Progenitor cell of endocrine pancreas (in vitro differentiated cells): ENCODE measurements at regions not wholly inside any gene's neighbourhood (a gene's known extent, or its start where the extent isn't known, plus 50 kb on each side); places are given as distances from the start of the nearest gene placed in this dataset.
A peak's percentile ranks its signal among the peaks of the same experiment; 100 is the strongest.

ENCODE experiments used
- DNase-seq: peaks from one replicate; pipeline ENCODE4 v3.0.0; 2021; ENCODE audit warnings: low spot score; ENCODE audit not compliant: unreplicated experiment
- H3K27ac Mint-ChIP-seq: 2 replicates; pipeline ENCODE4 v1.8.0; 2021; ENCODE audit warnings: mild to moderate bottlenecking, moderate library complexity, mixed read lengths
- H3K27me3 Mint-ChIP-seq: 2 replicates; pipeline ENCODE4 v1.8.0; 2021; ENCODE audit warnings: mixed read lengths
- H3K36me3 Mint-ChIP-seq: 2 replicates; pipeline ENCODE4 v1.8.0; 2022; ENCODE audit warnings: mixed read lengths; ENCODE audit not compliant: insufficient read depth
- H3K4me1 Mint-ChIP-seq: 2 replicates; pipeline ENCODE4 v1.8.0; 2021; ENCODE audit warnings: low read depth, mixed read lengths
- H3K4me3 Mint-ChIP-seq: 2 replicates; pipeline ENCODE4 v1.8.0; 2021; ENCODE audit warnings: low read depth, mild to moderate bottlenecking, moderate library complexity, mixed read lengths
- H3K9me3 Mint-ChIP-seq: 2 replicates; pipeline ENCODE4 v1.8.0; 2021; ENCODE audit warnings: low read depth, mixed read lengths
- CTCF ChIP-seq: fragments of 200-600 bp; sonication (generic); IDR thresholded peaks from one replicate; pipeline ENCODE4 v1.5.0; 2021; ENCODE audit warnings: antibody characterized with exemption, mild to moderate bottlenecking; ENCODE audit not compliant: unreplicated experiment

DNA sequence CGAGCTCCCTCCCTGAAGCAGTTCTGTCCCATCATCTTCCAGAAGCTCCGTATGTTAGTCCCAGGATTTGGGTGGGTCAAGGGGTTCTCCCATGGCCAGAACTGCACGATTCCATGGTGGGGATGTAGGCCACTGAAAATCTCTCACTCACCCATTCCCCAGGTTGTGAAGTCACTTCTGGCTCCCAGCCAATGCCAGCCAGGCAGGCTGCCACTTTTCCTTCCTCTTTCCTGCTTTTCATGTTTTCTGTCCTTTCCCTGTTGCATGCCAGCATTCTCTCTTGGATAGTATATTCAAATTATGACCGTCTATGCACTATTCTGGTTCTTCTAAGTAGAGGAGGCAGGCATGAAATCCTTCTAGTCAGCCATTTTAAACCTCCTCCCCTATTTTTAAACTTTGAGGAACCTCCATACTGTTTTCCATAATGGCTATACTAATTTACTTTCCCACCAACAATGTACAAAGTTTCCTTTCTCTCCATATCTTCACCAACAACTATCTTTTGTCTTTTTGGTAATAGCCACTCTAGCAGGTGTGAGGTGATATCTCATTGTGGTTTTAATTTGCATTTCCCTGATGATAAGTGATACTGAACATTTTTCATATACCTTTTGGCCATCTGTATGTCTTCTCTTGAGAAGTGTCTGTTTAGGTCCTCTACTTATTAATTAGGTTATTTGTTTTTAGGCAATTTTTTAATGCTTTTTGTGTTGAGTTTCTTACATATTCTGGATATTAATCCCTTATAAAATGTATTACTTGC lies 182.1 kb upstream of the TET2 start:
- H3K9me3 Mint-ChIP-seq = peaks cover 9% of the 10 kb centered on the region
- H3K4me1 Mint-ChIP-seq = peaks cover 1% of the 10 kb centered on the region
- no peak overlapping the region for H3K27ac Mint-ChIP-seq
- TF ChIP-seq CTCF = no peak
- no peaks in the 10 kb centered on the region for H3K36me3 Mint-ChIP-seq
- no peak overlapping the region for H3K4me3 Mint-ChIP-seq
- no peaks in the 10 kb centered on the region for H3K27me3 Mint-ChIP-seq
- no peak for DNase-seq

- Mint-ChIP-seq H3K4me1 (peaks cover 1% of the 10 kb centered on the region), H3K27ac (peak overlapping the region; percentile 82), H3K9me3 (peaks cover 6% of the 10 kb centered on the region), H3K27me3 (no peaks in the 10 kb centered on the region), H3K4me3 (no peak overlapping the region), H3K36me3 (no peaks in the 10 kb centered on the region)
- DNase-seq = no peak
- TF ChIP-seq CTCF = no peak
Observed at GRCh38 chr4:104966349-104967033, 180.2 kb upstream of the TET2 start.

DNA sequence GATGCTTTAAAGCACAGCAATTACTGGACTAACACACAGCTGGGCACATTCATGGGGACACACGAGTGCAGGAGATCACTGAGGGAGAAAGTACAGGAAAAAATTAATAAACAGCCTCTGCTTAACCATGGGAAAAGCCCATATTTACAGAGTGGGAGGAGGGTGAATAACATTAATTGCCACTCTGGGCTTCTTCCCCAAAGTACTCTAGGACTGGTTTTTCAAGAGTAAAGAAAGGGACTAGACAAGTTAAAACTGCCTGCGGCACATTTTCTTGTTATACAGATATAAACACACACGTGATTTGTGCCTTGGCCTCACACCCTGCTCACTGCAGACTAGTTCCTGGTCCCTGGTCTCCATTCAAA lies 179.7 kb upstream of the TET2 start:
- H3K27me3 Mint-ChIP-seq = no peaks in the 10 kb centered on the region
- no peak overlapping the region for H3K4me3 Mint-ChIP-seq
- TF ChIP-seq CTCF = no peak
- H3K27ac Mint-ChIP-seq = no peak overlapping the region
- H3K36me3 Mint-ChIP-seq = no peaks in the 10 kb centered on the region
- peaks cover 5% of the 10 kb centered on the region for H3K9me3 Mint-ChIP-seq
- peaks cover 1% of the 10 kb centered on the region for H3K4me1 Mint-ChIP-seq
- no peak for DNase-seq

GRCh38 chr4:104969394-104970082 lies 177.1 kb upstream of the TET2 start:
- Mint-ChIP-seq H3K4me3 (no peak overlapping the region), H3K27me3 (no peaks in the 10 kb centered on the region), H3K27ac (no peak overlapping the region), H3K36me3 (no peaks in the 10 kb centered on the region), H3K4me1 (peaks cover 1% of the 10 kb centered on the region), H3K9me3 (no peaks in the 10 kb centered on the region)
- TF ChIP-seq CTCF = no peak
- no peak for DNase-seq

DNA sequence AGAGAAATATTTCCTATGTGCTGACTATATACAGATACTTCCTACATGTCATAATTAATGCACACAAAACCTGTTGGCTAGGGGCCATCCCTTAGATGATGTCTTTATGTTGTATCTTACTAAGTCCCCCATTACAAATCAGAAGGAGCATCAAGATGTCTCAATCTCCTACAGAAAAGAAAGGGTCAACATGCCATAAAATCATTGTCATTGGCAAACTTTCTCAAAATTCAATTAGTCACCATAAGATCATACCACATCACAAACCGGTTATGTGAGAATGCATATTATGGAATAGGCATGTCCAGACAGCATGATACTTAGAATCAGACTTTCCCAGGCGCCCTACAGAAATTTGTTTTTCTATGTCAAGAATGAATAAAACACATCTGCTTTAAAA lies 175.2 kb upstream of the TET2 start:
- H3K27ac Mint-ChIP-seq = no peak overlapping the region

More for the DNA sequence above, 175.2 kb upstream of the TET2 start:
- Mint-ChIP-seq H3K4me1 (peaks cover 1% of the 10 kb centered on the region), H3K4me3 (no peak overlapping the region), H3K36me3 (no peaks in the 10 kb centered on the region), H3K9me3 (no peaks in the 10 kb centered on the region), H3K27me3 (no peaks in the 10 kb centered on the region)
- no peak for TF ChIP-seq CTCF
- no peak for DNase-seq
